AG09319 (cell line): ENCODE measurements at regions not wholly inside any gene's neighbourhood (a gene's known extent, or its start where the extent isn't known, plus 50 kb on each side); places are given as distances from the start of the nearest gene placed in this dataset.

ENCODE experiments used
- DNase-seq: peaks from one replicate; pipeline ENCODE4 v3.0.0-alpha.2; 2010; ENCODE audit warnings: low read depth; ENCODE audit errors: extremely low read depth
- CTCF ChIP-seq: IDR thresholded peaks from 2 replicates; pipeline ENCODE4 v1.5.1; 2011; ENCODE audit warnings: low read depth, mild to moderate bottlenecking, inconsistent platforms, low read length, moderate library complexity

- TF ChIP-seq CTCF: no peak
- no peak for DNase-seq
Observed at GRCh38 chr15:81547521-81548132, 173.6 kb upstream of the TMC3 start.

- no peak for DNase-seq
- no peak for TF ChIP-seq CTCF
Observed at GRCh38 chr15:81544385-81544784, 170.4 kb upstream of the TMC3 start.

DNA sequence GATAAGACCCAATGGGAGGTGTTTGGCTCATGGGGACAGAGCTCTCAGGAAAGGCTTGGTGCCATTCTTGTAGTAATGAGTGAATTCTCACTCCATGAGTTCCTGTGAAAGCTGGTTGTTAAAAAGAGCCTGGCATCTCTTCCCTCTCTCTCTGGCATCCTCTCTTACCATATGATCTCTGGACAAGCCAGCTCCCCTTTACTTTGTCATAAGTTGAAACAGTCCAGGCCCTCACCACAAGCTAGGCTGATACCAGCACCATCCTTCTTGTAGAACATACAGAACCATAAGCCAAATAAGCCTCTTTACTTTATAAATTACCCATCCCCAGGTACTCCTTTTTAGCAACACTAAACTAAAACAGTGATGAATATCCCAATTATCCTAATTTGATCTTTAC, 166.9 kb upstream of the TMC3 start:
- TF ChIP-seq CTCF: no peak
- no peak for DNase-seq

DNA sequence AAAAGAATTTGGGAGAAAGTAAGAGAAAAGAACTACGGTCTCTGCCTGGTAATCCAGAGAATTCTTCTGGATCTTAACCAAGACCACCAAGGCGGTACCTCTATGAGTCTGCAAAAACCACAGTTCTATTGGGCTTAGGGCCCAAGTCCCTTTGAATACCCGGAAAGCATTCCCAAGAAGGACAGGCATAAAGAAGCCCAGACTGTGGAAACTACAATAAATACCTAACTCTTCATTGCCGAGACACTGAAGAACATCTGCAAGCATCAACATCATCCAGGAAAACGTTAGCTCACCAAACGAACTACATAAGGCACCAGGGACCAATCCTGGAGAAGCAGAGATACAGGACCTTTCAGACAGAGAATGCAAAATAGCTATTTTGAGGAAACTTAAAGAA, 162.3 kb upstream of the TMC3 start:
- TF ChIP-seq CTCF: no peak
- DNase-seq: no peak

- no peak for DNase-seq
- no peak for TF ChIP-seq CTCF
Observed at GRCh38 chr15:81534124-81534523, 160.1 kb upstream of the TMC3 start.

DNA sequence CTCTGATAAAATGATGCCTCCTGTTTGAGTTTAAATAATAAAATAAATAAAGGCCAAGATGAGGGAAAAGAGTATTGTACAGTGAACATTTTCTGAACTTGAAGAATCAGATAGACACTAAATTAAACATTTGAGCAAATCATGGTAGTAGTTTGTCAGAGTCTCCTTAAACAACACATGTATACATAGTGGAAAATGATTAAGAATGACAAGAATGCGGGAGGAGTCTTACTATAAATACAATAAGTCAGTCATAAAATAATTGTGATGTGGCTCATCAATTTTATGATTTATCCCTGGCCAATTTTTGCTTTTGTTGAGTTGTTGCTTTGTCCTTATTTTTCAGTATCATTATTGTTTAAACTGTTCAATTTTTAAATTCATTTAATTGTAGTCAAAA, 158.0 kb upstream of the TMC3 start:
- DNase-seq: no peak
- TF ChIP-seq CTCF: no peak

GRCh38 chr15:81531109-81531592, 157.1 kb upstream of the TMC3 start:
- no peak for DNase-seq
- TF ChIP-seq CTCF: no peak
